ENCODE measurements at regions not wholly inside any gene's neighbourhood (a gene's known extent, or its start where the extent isn't known, plus 50 kb on each side); places are given as distances from the start of the nearest gene placed in this dataset.

DNA sequence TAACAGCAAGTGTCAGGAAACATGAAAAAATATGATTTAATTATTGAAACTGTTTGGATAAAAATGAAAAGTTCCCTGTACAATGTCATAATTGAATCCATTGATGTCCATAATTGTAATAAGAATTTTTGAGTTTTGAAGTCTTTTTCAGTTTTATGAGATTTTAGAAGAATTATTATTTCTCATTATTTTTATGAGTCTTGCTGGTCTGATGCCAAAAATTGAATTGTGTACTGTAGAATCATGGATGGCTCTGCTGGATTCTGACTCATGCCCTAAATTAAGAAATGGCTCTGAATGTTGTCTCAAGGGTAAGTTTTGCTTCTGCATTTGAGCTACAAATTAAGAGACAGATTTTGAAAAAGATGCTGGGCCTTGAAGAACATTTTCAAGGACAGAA, 132.8 kb upstream of the MAP9 start:
- H3K4me3 ChIP-seq (ENCODE audit: low read depth, low read length): no peak overlapping the region
- no peak for TF ChIP-seq CTCF (IDR thresholded peaks at IDR 0.05; ENCODE audit: low read depth, low read length)

DNA sequence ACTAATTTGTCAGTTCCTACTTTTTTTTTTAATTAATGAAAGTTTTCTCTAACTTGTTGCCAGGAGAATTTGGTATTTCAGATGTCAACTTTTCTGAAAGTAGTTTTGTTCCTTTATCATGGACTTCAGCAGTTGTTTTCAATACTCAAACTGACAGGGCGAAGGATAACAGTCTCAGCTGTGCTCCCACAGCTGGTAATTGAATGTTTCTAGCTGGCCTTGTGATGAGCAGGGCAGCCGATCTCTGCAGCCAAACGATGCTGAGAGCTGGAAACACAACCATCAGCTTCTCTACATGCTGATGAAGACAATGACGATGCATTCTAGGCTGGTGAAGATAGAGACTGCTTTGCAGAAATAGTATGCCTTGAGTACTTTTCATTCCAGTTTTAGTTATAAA, 130.0 kb upstream of the MAP9 start:
- TF ChIP-seq CTCF (IDR thresholded peaks at IDR 0.05; ENCODE audit: low read depth, low read length): no peak
- no peak overlapping the region for H3K4me3 ChIP-seq (ENCODE audit: low read depth, low read length)

- no peak for TF ChIP-seq CTCF (IDR thresholded peaks at IDR 0.05; ENCODE audit: low read depth, low read length)
- H3K4me3 ChIP-seq (ENCODE audit: low read depth, low read length): no peak overlapping the region
Measured at GRCh38 chr4:155505321-155505720, 128.6 kb upstream of the MAP9 start.

DNA sequence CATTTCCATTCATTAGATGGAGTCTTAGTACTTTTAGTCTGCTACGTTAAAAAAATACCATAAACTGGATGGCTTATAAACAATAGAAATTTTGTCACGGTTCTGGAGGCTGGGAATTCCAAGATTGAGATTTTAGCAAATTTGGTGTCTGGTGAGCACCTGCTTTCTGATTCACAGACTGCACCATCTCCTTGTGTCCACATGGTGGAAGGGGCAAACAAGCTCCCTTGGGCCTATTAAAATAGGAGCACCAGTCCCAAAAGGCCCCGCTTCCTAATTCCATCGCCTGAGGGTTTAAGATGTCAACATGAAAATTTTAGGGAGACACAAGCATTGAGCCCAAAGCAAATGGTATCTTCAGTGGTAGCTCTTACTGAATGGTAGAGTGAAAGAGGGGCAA, 120.5 kb upstream of the MAP9 start:
- H3K4me3 ChIP-seq (ENCODE audit: low read depth, low read length): no peak overlapping the region
- TF ChIP-seq CTCF (IDR thresholded peaks at IDR 0.05; ENCODE audit: low read depth, low read length): no peak

GRCh38 chr4:155496294-155496626, 119.5 kb upstream of the MAP9 start:
- no peak for TF ChIP-seq CTCF (IDR thresholded peaks at IDR 0.05; ENCODE audit: low read depth, low read length)

DNA sequence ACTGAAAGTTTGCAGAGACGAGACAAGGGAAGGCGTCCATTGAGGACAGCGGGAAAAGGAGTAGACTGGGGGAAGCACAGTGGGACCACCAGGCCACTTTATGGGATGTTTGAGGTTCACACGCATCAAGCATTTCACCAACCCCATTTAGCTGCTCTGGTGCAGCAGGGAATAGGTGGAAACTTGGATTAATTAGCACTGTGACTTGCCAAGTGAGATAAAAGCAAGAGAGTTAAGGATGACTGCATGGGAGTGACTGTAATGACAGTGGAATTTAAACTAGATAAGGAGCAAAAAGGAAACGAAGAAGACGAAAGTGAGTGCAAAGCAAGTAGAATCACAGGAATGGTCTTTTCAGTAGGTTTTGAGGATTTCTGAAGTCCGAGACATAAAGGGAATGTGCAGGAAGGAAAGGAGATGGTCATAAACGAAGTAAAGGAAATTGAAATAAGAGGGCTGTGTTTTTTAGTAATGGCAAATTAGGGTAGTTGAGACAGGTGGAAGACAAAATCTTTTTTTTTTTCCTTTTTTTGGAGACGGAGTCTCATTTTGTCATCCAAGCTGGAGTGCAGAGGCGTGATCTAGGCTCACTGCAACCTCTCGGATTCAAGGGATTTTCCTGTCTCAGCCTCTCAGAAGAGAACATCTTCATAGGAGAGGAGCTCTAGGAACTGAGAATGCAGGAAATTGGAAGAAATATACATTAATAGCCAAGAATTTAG, 119.0 kb upstream of the MAP9 start:
- H3K4me3 ChIP-seq (ENCODE audit: low read depth, low read length): no peak overlapping the region
- no peak for TF ChIP-seq CTCF (IDR thresholded peaks at IDR 0.05; ENCODE audit: low read depth, low read length)

More at GRCh38 chr4:155496294-155496626, 119.5 kb upstream of the MAP9 start:
- H3K4me3 ChIP-seq (ENCODE audit: low read depth, low read length): no peak overlapping the region

GRCh38 chr4:155494037-155494718, 117.4 kb upstream of the MAP9 start:
- TF ChIP-seq CTCF (IDR thresholded peaks at IDR 0.05; ENCODE audit: low read depth, low read length): no peak

More at GRCh38 chr4:155494037-155494718, 117.4 kb upstream of the MAP9 start:
- no peak overlapping the region for H3K4me3 ChIP-seq (ENCODE audit: low read depth, low read length)
